ENCODE measurements at regions not wholly inside any gene's neighbourhood (a gene's known extent, or its start where the extent isn't known, plus 50 kb on each side); places are given as distances from the start of the nearest gene placed in this dataset.
"Not testable (repeated sequence)": the region's sequence is repeated elsewhere in the genome, so short reads cannot be mapped to it uniquely, and the experiment has no call there.

GRCh38 chr9:16291921-16292320 lies 578.5 kb downstream of the BNC2 start:
- H3K4me3 Mint-ChIP-seq (ENCODE audit: low read depth): no peak overlapping the region
- TF ChIP-seq CTCF (IDR thresholded peaks at IDR 0.05; ENCODE audit: unreplicated experiment): no peak
- DNase-seq (ENCODE audit: low spot score, unreplicated experiment): no peak
- H3K27me3 Mint-ChIP-seq: peaks cover 7% of the 10 kb centered on the region
- H3K4me1 Mint-ChIP-seq (ENCODE audit: low read depth): no peaks in the 10 kb centered on the region
- no peaks in the 10 kb centered on the region for H3K36me3 Mint-ChIP-seq (ENCODE audit: insufficient read depth)
- peaks cover 16% of the 10 kb centered on the region for H3K9me3 Mint-ChIP-seq (ENCODE audit: low read depth)
- no peak overlapping the region for H3K27ac Mint-ChIP-seq

- H3K4me3 Mint-ChIP-seq (ENCODE audit: low read depth): no peak overlapping the region
- no peaks in the 10 kb centered on the region for H3K4me1 Mint-ChIP-seq (ENCODE audit: low read depth)
Observed at GRCh38 chr9:16293610-16294009, 576.9 kb downstream of the BNC2 start.

GRCh38 chr9:16294133-16294770 lies 576.2 kb downstream of the BNC2 start:
- Mint-ChIP-seq H3K27ac (no peak overlapping the region), H3K9me3 (ENCODE audit: low read depth) (peaks cover 28% of the 10 kb centered on the region), H3K36me3 (ENCODE audit: insufficient read depth) (peaks cover 6% of the 10 kb centered on the region), H3K27me3 (peaks cover 5% of the 10 kb centered on the region), H3K4me3 (ENCODE audit: low read depth) (no peak overlapping the region), H3K4me1 (ENCODE audit: low read depth) (peaks cover 3% of the 10 kb centered on the region)
- TF ChIP-seq CTCF (IDR thresholded peaks at IDR 0.05; ENCODE audit: unreplicated experiment): no peak
- no peak for DNase-seq (ENCODE audit: low spot score, unreplicated experiment)

More at GRCh38 chr9:16293610-16294009, 576.9 kb downstream of the BNC2 start:
- no peak overlapping the region for H3K27ac Mint-ChIP-seq
- DNase-seq (ENCODE audit: low spot score, unreplicated experiment): no peak
- H3K27me3 Mint-ChIP-seq: peaks cover 7% of the 10 kb centered on the region
- peaks cover 2% of the 10 kb centered on the region for H3K36me3 Mint-ChIP-seq (ENCODE audit: insufficient read depth)
- TF ChIP-seq CTCF (IDR thresholded peaks at IDR 0.05; ENCODE audit: unreplicated experiment): no peak
- peaks cover 22% of the 10 kb centered on the region for H3K9me3 Mint-ChIP-seq (ENCODE audit: low read depth)

GRCh38 chr9:16294940-16295339 lies 575.5 kb downstream of the BNC2 start:
- H3K4me1 Mint-ChIP-seq (ENCODE audit: low read depth); H3K27me3 Mint-ChIP-seq; H3K27ac Mint-ChIP-seq; DNase-seq (ENCODE audit: low spot score, unreplicated experiment); H3K36me3 Mint-ChIP-seq (ENCODE audit: insufficient read depth); H3K4me3 Mint-ChIP-seq (ENCODE audit: low read depth): not testable (repeated sequence)
- H3K9me3 Mint-ChIP-seq (ENCODE audit: low read depth): peaks cover 31% of the 10 kb centered on the region

- Mint-ChIP-seq H3K9me3 (ENCODE audit: low read depth) (peaks cover 34% of the 10 kb centered on the region), H3K4me1 (ENCODE audit: low read depth) (peaks cover 13% of the 10 kb centered on the region)
- H3K27ac Mint-ChIP-seq; H3K36me3 Mint-ChIP-seq (ENCODE audit: insufficient read depth); H3K4me3 Mint-ChIP-seq (ENCODE audit: low read depth); H3K27me3 Mint-ChIP-seq; DNase-seq (ENCODE audit: low spot score, unreplicated experiment): not testable (repeated sequence)
Observed at GRCh38 chr9:16299368-16299767, 571.1 kb downstream of the BNC2 start.

GRCh38 chr9:16303506-16303905 lies 567.0 kb downstream of the BNC2 start:
- no peak overlapping the region for H3K27ac Mint-ChIP-seq
- no peak for TF ChIP-seq CTCF (IDR thresholded peaks at IDR 0.05; ENCODE audit: unreplicated experiment)
- H3K4me3 Mint-ChIP-seq (ENCODE audit: low read depth): no peak overlapping the region
- peaks cover 12% of the 10 kb centered on the region for H3K9me3 Mint-ChIP-seq (ENCODE audit: low read depth)
- H3K27me3 Mint-ChIP-seq: peaks cover 9% of the 10 kb centered on the region
- peaks cover 4% of the 10 kb centered on the region for H3K36me3 Mint-ChIP-seq (ENCODE audit: insufficient read depth)
- no peak for DNase-seq (ENCODE audit: low spot score, unreplicated experiment)
- peaks cover 34% of the 10 kb centered on the region for H3K4me1 Mint-ChIP-seq (ENCODE audit: low read depth)
